Naive B cell (primary cell): ENCODE measurements at regions not wholly inside any gene's neighbourhood (a gene's known extent, or its start where the extent isn't known, plus 50 kb on each side); places are given as distances from the start of the nearest gene placed in this dataset.

Source experiments
- ATAC-seq, 2 donors: fragments of 150-1000 bp; cut with Tn5 transposase; 2 replicates each; pipeline ENCODE4 v1.10.0; 2021; ENCODE audit warnings: low read depth in 2 of 2, mild to moderate bottlenecking in 2 of 2, moderate library complexity in 2 of 2
- DNase-seq: peaks from one replicate; pipeline ENCODE4 v3.0.0; 2022
- H3K27ac Mint-ChIP-seq, 6 donors: one replicate each; pipeline ENCODE4 v1.8.0; 2020 to 2022; ENCODE audit warnings: mild to moderate bottlenecking in 6 of 6, mixed read lengths in 6 of 6, moderate library complexity in 5 of 6, inconsistent platforms in 2 of 6
- H3K27me3 Mint-ChIP-seq, 3 donors: one replicate each; pipeline ENCODE4 v1.8.0; 2021 to 2022; ENCODE audit warnings: mixed read lengths in 3 of 3, mild to moderate bottlenecking in 1 of 3
- H3K36me3 Mint-ChIP-seq, 2 donors: one replicate each; pipeline ENCODE4 v1.8.0; 2020 to 2022; ENCODE audit warnings: mixed read lengths in 2 of 2, inconsistent platforms in 1 of 2, mild to moderate bottlenecking in 1 of 2
- H3K4me1 Mint-ChIP-seq, 3 donors: one replicate each; pipeline ENCODE4 v1.8.0; 2020 to 2022; ENCODE audit warnings: mixed read lengths in 3 of 3, inconsistent platforms in 1 of 3, mild to moderate bottlenecking in 1 of 3, moderate library complexity in 1 of 3
- H3K4me3 Mint-ChIP-seq, 8 donors: one replicate each; pipeline ENCODE4 v1.8.0; 2020 to 2022; ENCODE audit warnings: mild to moderate bottlenecking in 8 of 8, mixed read lengths in 8 of 8, moderate library complexity in 8 of 8, inconsistent platforms in 2 of 8
- H3K9me3 Mint-ChIP-seq, 7 donors: one replicate each; pipeline ENCODE4 v1.8.0; 2020 to 2022; ENCODE audit warnings: mixed read lengths in 7 of 7, mild to moderate bottlenecking in 5 of 7, inconsistent platforms in 2 of 7, moderate library complexity in 1 of 7

DNA sequence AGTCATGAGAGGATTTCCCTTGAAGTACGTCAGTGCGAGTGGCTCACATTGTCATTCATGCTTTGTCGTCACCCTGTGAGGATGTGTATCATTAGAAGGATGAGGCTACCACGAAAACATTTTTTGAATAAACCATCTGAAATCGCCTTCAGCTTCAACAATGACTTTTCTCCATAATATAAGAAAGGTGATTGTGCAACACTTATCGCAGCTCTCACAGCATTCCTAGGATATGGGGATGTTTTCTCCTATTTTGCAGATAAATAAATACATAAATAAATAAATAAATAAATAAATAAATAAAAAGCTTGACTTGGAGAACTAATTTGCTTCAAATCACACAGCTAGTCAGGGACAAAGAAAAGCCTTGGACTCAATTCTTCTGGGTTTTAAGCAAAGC lies 326.5 kb downstream of the FOXA2 start:
- ATAC-seq (no peak), DNase-seq (no peak)
- no peaks in the 10 kb centered on the region for H3K36me3 Mint-ChIP-seq
- H3K27me3 Mint-ChIP-seq: peaks cover 5 to 12% (median 11%) of the 10 kb centered on the region in 3 donors
- H3K9me3 Mint-ChIP-seq: peaks cover 0 to 4% (median 0%) of the 10 kb centered on the region in 7 donors
- H3K4me3 Mint-ChIP-seq: no peak overlapping the region
- peak overlapping the region in 1 of 6 donors; percentile 9 for H3K27ac Mint-ChIP-seq
- no peaks in the 10 kb centered on the region for H3K4me1 Mint-ChIP-seq

DNA sequence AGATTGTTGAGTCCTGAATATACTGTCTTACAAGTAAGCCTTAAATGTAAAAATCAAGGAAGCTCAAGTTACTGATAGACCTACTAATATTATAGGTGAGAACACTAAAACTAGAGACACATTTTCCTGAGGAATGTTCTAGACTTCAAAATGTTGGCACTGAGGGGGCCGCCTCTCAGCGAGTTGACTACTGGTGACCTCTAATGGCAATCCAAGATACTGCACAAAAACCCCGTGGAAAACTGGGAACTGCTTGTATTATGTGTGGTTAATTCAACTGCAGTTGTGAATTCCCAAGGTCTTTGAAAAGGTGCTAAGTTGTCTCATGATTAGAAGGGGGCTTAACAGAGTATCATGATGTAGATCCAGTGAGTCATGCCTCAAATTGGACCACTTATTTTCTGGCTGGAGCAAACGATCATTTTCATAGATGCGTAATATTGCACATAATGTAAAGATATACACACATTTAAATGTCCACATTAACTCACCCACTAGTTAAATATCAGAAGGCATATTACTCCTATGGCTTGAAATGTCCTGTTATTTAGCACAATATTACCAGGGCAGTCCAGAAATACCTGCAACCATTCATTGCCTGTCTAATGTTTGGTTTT lies 336.2 kb downstream of the FOXA2 start:
- DNase-seq: no peak
- no peaks in the 10 kb centered on the region for H3K4me1 Mint-ChIP-seq
- H3K36me3 Mint-ChIP-seq: no peaks in the 10 kb centered on the region
- peaks cover 6 to 33% (median 33%) of the 10 kb centered on the region in 3 donors for H3K27me3 Mint-ChIP-seq
- H3K27ac Mint-ChIP-seq: no peak overlapping the region
- H3K4me3 Mint-ChIP-seq: no peak overlapping the region
- ATAC-seq: no peak
- H3K9me3 Mint-ChIP-seq: peaks cover 0 to 5% (median 0%) of the 10 kb centered on the region in 7 donors

- H3K36me3 Mint-ChIP-seq: no peaks in the 10 kb centered on the region
- DNase-seq (no peak), ATAC-seq (no peak)
- peaks cover 5 to 18% (median 11%) of the 10 kb centered on the region in 3 donors for H3K27me3 Mint-ChIP-seq
- H3K9me3 Mint-ChIP-seq: peaks cover 0 to 2% (median 0%) of the 10 kb centered on the region in 7 donors
- H3K4me1 Mint-ChIP-seq: no peaks in the 10 kb centered on the region
- no peak overlapping the region for H3K4me3 Mint-ChIP-seq
- no peak overlapping the region for H3K27ac Mint-ChIP-seq
Observed at GRCh38 chr20:22245139-22245538, 339.2 kb downstream of the FOXA2 start.

DNA sequence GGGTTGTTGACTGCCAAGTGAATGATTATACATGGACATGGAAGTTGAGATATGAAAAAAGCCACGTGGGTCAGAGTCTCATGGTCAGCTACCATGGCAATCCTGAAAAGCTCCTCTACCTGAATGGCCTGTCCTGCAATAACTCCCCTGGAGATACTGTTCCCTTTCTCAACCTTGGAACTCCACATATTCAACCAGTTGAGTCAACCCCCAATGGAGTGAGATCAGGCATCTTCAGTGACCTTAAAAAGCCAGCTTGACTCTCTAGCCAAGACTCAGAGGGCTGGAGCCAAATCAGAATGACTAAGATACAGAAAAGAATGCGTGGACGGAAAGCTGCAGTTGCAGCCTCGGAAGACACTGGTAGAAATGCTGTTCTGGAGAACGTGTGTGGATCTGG lies 341.3 kb downstream of the FOXA2 start:
- H3K4me3 Mint-ChIP-seq: peak overlapping the region in 1 of 8 donors; percentile 72
- no peaks in the 10 kb centered on the region for H3K36me3 Mint-ChIP-seq
- H3K27me3 Mint-ChIP-seq: peaks cover 5 to 10% (median 10%) of the 10 kb centered on the region in 3 donors
- ATAC-seq: no peak
- H3K9me3 Mint-ChIP-seq: peaks cover 0 to 2% (median 0%) of the 10 kb centered on the region in 7 donors
- DNase-seq: no peak
- H3K27ac Mint-ChIP-seq: no peak overlapping the region
- H3K4me1 Mint-ChIP-seq: no peaks in the 10 kb centered on the region

- Mint-ChIP-seq H3K4me1 (no peaks in the 10 kb centered on the region), H3K36me3 (no peaks in the 10 kb centered on the region), H3K27ac (no peak overlapping the region), H3K9me3 (peaks cover 0 to 2% (median 0%) of the 10 kb centered on the region in 7 donors), H3K27me3 (peaks cover 4 to 10% (median 10%) of the 10 kb centered on the region in 3 donors), H3K4me3 (no peak overlapping the region)
- DNase-seq: no peak
- ATAC-seq: no peak
Observed at GRCh38 chr20:22241609-22242008, 342.8 kb downstream of the FOXA2 start.

GRCh38 chr20:22232923-22233322 lies 351.4 kb downstream of the FOXA2 start:
- Mint-ChIP-seq H3K4me3 (no peak overlapping the region), H3K4me1 (no peaks in the 10 kb centered on the region), H3K9me3 (peaks cover 0 to 2% (median 0%) of the 10 kb centered on the region in 7 donors), H3K27ac (no peak overlapping the region), H3K27me3 (peaks cover 0 to 9% (median 0%) of the 10 kb centered on the region in 3 donors), H3K36me3 (no peaks in the 10 kb centered on the region)
- ATAC-seq (no peak), DNase-seq (no peak)

- Mint-ChIP-seq H3K4me1 (no peaks in the 10 kb centered on the region), H3K27ac (no peak overlapping the region), H3K4me3 (no peak overlapping the region), H3K9me3 (peaks cover 0 to 2% (median 0%) of the 10 kb centered on the region in 7 donors), H3K36me3 (no peaks in the 10 kb centered on the region), H3K27me3 (peaks cover 0 to 13% (median 0%) of the 10 kb centered on the region in 3 donors)
- ATAC-seq (no peak), DNase-seq (no peak)
Observed at GRCh38 chr20:22232473-22232872, 351.9 kb downstream of the FOXA2 start.

- Mint-ChIP-seq H3K9me3 (peaks cover 0 to 6% (median 0%) of the 10 kb centered on the region in 7 donors), H3K4me3 (no peak overlapping the region), H3K4me1 (no peaks in the 10 kb centered on the region), H3K36me3 (no peaks in the 10 kb centered on the region), H3K27me3 (peaks cover 4 to 15% (median 4%) of the 10 kb centered on the region in 3 donors), H3K27ac (no peak overlapping the region)
- DNase-seq (no peak), ATAC-seq (no peak)
Observed at GRCh38 chr20:22226849-22227700, 357.3 kb downstream of the FOXA2 start.

GRCh38 chr20:22223236-22223635 lies 361.1 kb downstream of the FOXA2 start:
- H3K27me3 Mint-ChIP-seq: peaks cover 4 to 12% (median 10%) of the 10 kb centered on the region in 3 donors
- H3K9me3 Mint-ChIP-seq: peaks cover 0 to 6% (median 0%) of the 10 kb centered on the region in 7 donors
- H3K4me3 Mint-ChIP-seq: no peak overlapping the region
- DNase-seq (no peak), ATAC-seq (no peak)
- no peaks in the 10 kb centered on the region for H3K36me3 Mint-ChIP-seq
- no peaks in the 10 kb centered on the region for H3K4me1 Mint-ChIP-seq
- H3K27ac Mint-ChIP-seq: no peak overlapping the region

DNA sequence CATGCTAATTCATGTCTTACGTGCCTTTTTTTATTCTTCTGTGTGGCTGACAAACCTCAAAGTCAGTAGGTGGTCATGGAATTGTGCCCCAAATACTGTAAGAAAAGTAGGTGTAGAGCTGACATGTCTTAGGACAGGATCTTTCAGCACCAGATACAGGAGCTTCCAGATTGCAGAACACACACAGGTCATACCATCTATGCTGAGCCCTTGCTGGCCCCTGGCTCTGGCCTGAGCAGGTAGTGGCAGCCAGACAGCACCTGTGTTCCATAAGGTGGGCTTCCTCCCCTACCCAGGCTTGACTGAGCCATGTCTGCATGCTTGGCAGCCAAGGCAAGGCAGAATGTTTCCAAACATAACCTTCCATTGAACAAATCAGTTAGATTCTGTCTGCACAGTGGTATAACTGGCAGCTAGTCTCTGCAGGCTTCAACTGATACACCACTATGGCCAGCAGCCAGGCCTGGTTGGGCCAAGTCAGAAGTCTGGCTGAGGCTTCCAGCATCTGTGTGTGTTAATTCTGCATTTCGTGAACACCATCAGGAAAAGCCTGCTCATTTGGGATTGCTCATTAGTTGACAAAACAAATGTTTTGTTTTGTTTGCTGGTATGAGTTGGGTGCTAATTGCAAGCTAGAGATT lies 366.5 kb downstream of the FOXA2 start:
- Mint-ChIP-seq H3K27ac (no peak overlapping the region), H3K27me3 (peaks cover 0 to 18% (median 0%) of the 10 kb centered on the region in 3 donors)

DNA sequence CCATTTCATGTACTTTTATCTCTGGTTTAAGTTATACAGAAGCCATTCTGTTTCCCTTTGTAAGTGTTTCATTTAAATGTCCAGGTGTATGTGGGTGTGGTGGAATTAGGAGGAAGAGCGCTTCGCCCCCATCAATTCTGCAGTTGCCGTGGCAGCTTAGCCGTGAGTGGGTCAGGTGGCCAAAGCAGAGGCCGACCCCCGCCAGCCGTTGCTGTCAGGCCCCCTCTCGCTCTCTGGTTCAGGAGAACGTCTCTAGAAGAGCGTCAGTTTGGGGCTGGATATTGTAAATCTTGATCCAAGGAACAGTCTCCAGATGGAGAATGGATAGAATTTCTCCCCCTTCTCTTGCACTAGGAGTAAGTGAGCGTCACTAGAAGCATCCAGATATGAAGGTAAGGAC lies 367.4 kb downstream of the FOXA2 start:
- no peak overlapping the region for H3K4me3 Mint-ChIP-seq
- H3K9me3 Mint-ChIP-seq: peaks cover 0 to 12% (median 0%) of the 10 kb centered on the region in 7 donors
- no peak overlapping the region for H3K27ac Mint-ChIP-seq
- H3K27me3 Mint-ChIP-seq: peaks cover 0 to 18% (median 0%) of the 10 kb centered on the region in 3 donors
- no peaks in the 10 kb centered on the region for H3K4me1 Mint-ChIP-seq
- DNase-seq (no peak), ATAC-seq (no peak)
- H3K36me3 Mint-ChIP-seq: no peaks in the 10 kb centered on the region

More for the DNA sequence above, 366.5 kb downstream of the FOXA2 start:
- no peaks in the 10 kb centered on the region for H3K36me3 Mint-ChIP-seq
- DNase-seq: no peak
- H3K9me3 Mint-ChIP-seq: peaks cover 0 to 12% (median 0%) of the 10 kb centered on the region in 7 donors
- ATAC-seq: no peak
- no peak overlapping the region for H3K4me3 Mint-ChIP-seq
- H3K4me1 Mint-ChIP-seq: no peaks in the 10 kb centered on the region

GRCh38 chr20:22214296-22214695 lies 370.1 kb downstream of the FOXA2 start:
- H3K4me1 Mint-ChIP-seq: no peaks in the 10 kb centered on the region
- H3K9me3 Mint-ChIP-seq: peaks cover 0 to 16% (median 2%) of the 10 kb centered on the region in 7 donors
- DNase-seq (no peak), ATAC-seq (no peak)
- H3K27ac Mint-ChIP-seq: no peak overlapping the region
- no peaks in the 10 kb centered on the region for H3K36me3 Mint-ChIP-seq
- peaks cover 0 to 11% (median 0%) of the 10 kb centered on the region in 3 donors for H3K27me3 Mint-ChIP-seq
- H3K4me3 Mint-ChIP-seq: no peak overlapping the region

- no peak for ATAC-seq
- Mint-ChIP-seq H3K4me1 (no peaks in the 10 kb centered on the region), H3K4me3 (no peak overlapping the region), H3K27ac (no peak overlapping the region), H3K27me3 (peaks cover 0 to 11% (median 0%) of the 10 kb centered on the region in 3 donors), H3K36me3 (no peaks in the 10 kb centered on the region), H3K9me3 (peaks cover 0 to 20% (median 2%) of the 10 kb centered on the region in 7 donors)
- no peak for DNase-seq
Observed at GRCh38 chr20:22213271-22213670, 371.1 kb downstream of the FOXA2 start.
